ENCODE measurements at regions not wholly inside any gene's neighbourhood (a gene's known extent, or its start where the extent isn't known, plus 50 kb on each side); places are given as distances from the start of the nearest gene placed in this dataset.
"Not testable (repeated sequence)": the region's sequence is repeated elsewhere in the genome, so short reads cannot be mapped to it uniquely, and the experiment has no call there.

GRCh38 chr3:184502123-184502667 lies 59.4 kb upstream of the EPHB3 start:
- POLR2A ChIA-PET, result no interaction called here
- intact Hi-C loops (cut with micrococcal nuclease; ENCODE audit: unreplicated experiment), result no loop called here
- Histone ChIP-seq H3K36me3 (ENCODE audit: control insufficient read depth, insufficient read depth, low read length) (no peaks in the 10 kb centered on the region), H3K4me3 (ENCODE audit: low read depth, low read length) (no peak overlapping the region), H3K4me1 (peaks cover 18% of the 10 kb centered on the region), H3K9me3 (peaks cover 4% of the 10 kb centered on the region; the same call in 1 of the 2 replicates), H3K27me3 (replicated peaks; ENCODE audit: control insufficient read depth, insufficient read depth, low read length) (no peaks in the 10 kb centered on the region)
- Mint-ChIP-seq H3K4me1 (ENCODE audit: low read depth, unreplicated experiment) (peaks cover 14% of the 10 kb centered on the region), H3K36me3 (ENCODE audit: insufficient read depth, unreplicated experiment) (no peaks in the 10 kb centered on the region), H3K27ac (ENCODE audit: unreplicated experiment) (no peak overlapping the region), H3K27me3 (ENCODE audit: insufficient read depth, unreplicated experiment) (no peaks in the 10 kb centered on the region), H3K9me3 (ENCODE audit: unreplicated experiment) (peaks cover 16% of the 10 kb centered on the region), H3K4me3 (ENCODE audit: unreplicated experiment) (no peak overlapping the region)
- TF ChIP-seq CTCF (IDR thresholded peaks at IDR 0.05; ENCODE audit: insufficient read depth in 1 of 2, low read depth in 1 of 2, low read length in 1 of 2, severe bottlenecking in 1 of 2, unreplicated experiment in 1 of 2), result no peak
- DNase-seq, result no peak
- no TSS peak for BruUV-seq (replicated peaks)
- CTCF ChIA-PET, result no interaction called here

GRCh38 chr3:184502841-184503240 lies 58.7 kb upstream of the EPHB3 start:
- H3K36me3 ChIP-seq (ENCODE audit: control insufficient read depth, insufficient read depth, low read length); POLR2A ChIA-PET; BruUV-seq (replicated peaks); DNase-seq; H3K36me3 Mint-ChIP-seq (ENCODE audit: insufficient read depth, unreplicated experiment); H3K27ac Mint-ChIP-seq (ENCODE audit: unreplicated experiment); H3K4me3 Mint-ChIP-seq (ENCODE audit: unreplicated experiment); intact Hi-C loops (cut with micrococcal nuclease; ENCODE audit: unreplicated experiment); H3K27me3 Mint-ChIP-seq (ENCODE audit: insufficient read depth, unreplicated experiment); H3K27me3 ChIP-seq (replicated peaks; ENCODE audit: control insufficient read depth, insufficient read depth, low read length); CTCF ChIA-PET; H3K4me3 ChIP-seq (ENCODE audit: low read depth, low read length); H3K9me3 ChIP-seq: not testable (repeated sequence)
- Mint-ChIP-seq H3K9me3 (ENCODE audit: unreplicated experiment) (peaks cover 16% of the 10 kb centered on the region), H3K4me1 (ENCODE audit: low read depth, unreplicated experiment) (peaks cover 14% of the 10 kb centered on the region)
- H3K4me1 ChIP-seq, result peaks cover 18% of the 10 kb centered on the region

- ChIA-PET POLR2A (interaction anchor here (0.6 kb wide), 1 partner anchor 58 kb away, joined by 3 read pairs; no protein-coding TSS in a partner anchor), CTCF (interaction anchor here (0.9 kb wide), 1 partner anchor 10 kb away, joined by 3 read pairs; no protein-coding TSS in a partner anchor)
- no peak overlapping the region for H3K27ac Mint-ChIP-seq (ENCODE audit: unreplicated experiment)
- Histone ChIP-seq H3K4me3 (ENCODE audit: low read depth, low read length) (no peak overlapping the region), H3K4me1 (peaks cover 18% of the 10 kb centered on the region), H3K9me3 (peaks cover 4% of the 10 kb centered on the region; the same call in 1 of the 2 replicates), H3K27me3 (replicated peaks; ENCODE audit: control insufficient read depth, insufficient read depth, low read length) (no peaks in the 10 kb centered on the region), H3K36me3 (ENCODE audit: control insufficient read depth, insufficient read depth, low read length) (no peaks in the 10 kb centered on the region)
- H3K27me3 Mint-ChIP-seq (ENCODE audit: insufficient read depth, unreplicated experiment), result no peaks in the 10 kb centered on the region
- no peak for DNase-seq
- intact Hi-C loops (cut with micrococcal nuclease; ENCODE audit: unreplicated experiment), result loop anchor here (2.0 kb wide), 1 partner anchor 13 kb away; no protein-coding TSS in a partner anchor
- peaks cover 14% of the 10 kb centered on the region for H3K4me1 Mint-ChIP-seq (ENCODE audit: low read depth, unreplicated experiment)
- BruUV-seq (replicated peaks), result no TSS peak
- H3K36me3 Mint-ChIP-seq (ENCODE audit: insufficient read depth, unreplicated experiment), result no peaks in the 10 kb centered on the region
- H3K9me3 Mint-ChIP-seq (ENCODE audit: unreplicated experiment), result peaks cover 16% of the 10 kb centered on the region
- no peak for TF ChIP-seq CTCF (IDR thresholded peaks at IDR 0.05; ENCODE audit: insufficient read depth in 1 of 2, low read depth in 1 of 2, low read length in 1 of 2, severe bottlenecking in 1 of 2, unreplicated experiment in 1 of 2)
- H3K4me3 Mint-ChIP-seq (ENCODE audit: unreplicated experiment), result no peak overlapping the region
Measured at GRCh38 chr3:184503647-184504046, 57.9 kb upstream of the EPHB3 start.

Measured in Caco-2 (cell line).